Activated CD4-positive, alpha-beta T cell treated with anti-CD3 and anti-CD28 coated beads, Interleukin-2, amount 10 ng/mL, durations not matched to agents 24 days and 14 days (primary cell): ENCODE measurements at regions not wholly inside any gene's neighbourhood (a gene's known extent, or its start where the extent isn't known, plus 50 kb on each side); places are given as distances from the start of the nearest gene placed in this dataset.
"Not testable (repeated sequence)": the region's sequence is repeated elsewhere in the genome, so short reads cannot be mapped to it uniquely, and the experiment has no call there.

Experiments
- DNase-seq: peaks from one replicate; pipeline ENCODE4 v3.0.0; 2022
- H3K27ac Mint-ChIP-seq: one replicate; pipeline ENCODE4 v1.8.0; 2022; ENCODE audit warnings: mild to moderate bottlenecking, mixed read lengths
- H3K27me3 Mint-ChIP-seq: one replicate; pipeline ENCODE4 v1.8.0; 2022; ENCODE audit warnings: mixed read lengths
- H3K36me3 Mint-ChIP-seq: one replicate; pipeline ENCODE4 v1.8.0; 2022; ENCODE audit warnings: low read depth, mild to moderate bottlenecking, mixed read lengths
- H3K4me1 Mint-ChIP-seq: one replicate; pipeline ENCODE4 v1.8.0; 2021; ENCODE audit warnings: mixed read lengths
- H3K4me3 Mint-ChIP-seq: one replicate; pipeline ENCODE4 v1.8.0; 2022; ENCODE audit warnings: mild to moderate bottlenecking, moderate library complexity, mixed read lengths
- H3K9me3 Mint-ChIP-seq: one replicate; pipeline ENCODE4 v1.8.0; 2021; ENCODE audit warnings: mixed read lengths
- intact Hi-C: fragments of 100-400 bp; cut with micrococcal nuclease; formaldehyde crosslinking; loops from one replicate; pipeline ENCODE4 v1.15.1; 2023

DNA sequence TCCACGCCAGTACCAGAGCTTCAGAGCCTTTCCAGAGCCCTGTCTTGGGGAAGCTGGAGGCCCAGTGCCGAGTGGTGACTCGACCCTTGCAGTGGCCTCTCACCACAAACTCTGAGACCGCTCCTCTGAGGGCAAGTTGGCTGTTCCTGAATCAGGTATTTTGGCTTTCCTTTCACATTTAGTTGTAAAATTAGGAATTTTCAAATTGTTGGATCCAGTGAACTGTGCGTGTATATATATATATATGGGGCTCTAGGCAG is 128.7 kb upstream of the UNC5B start:
- no peaks in the 10 kb centered on the region for H3K27me3 Mint-ChIP-seq
- no peaks in the 10 kb centered on the region for H3K9me3 Mint-ChIP-seq
- H3K4me1 Mint-ChIP-seq = no peaks in the 10 kb centered on the region
- no peak overlapping the region for H3K4me3 Mint-ChIP-seq
- no peak overlapping the region for H3K27ac Mint-ChIP-seq
- intact Hi-C loops = no loop called here
- no peak for DNase-seq
- H3K36me3 Mint-ChIP-seq = no peaks in the 10 kb centered on the region

DNA sequence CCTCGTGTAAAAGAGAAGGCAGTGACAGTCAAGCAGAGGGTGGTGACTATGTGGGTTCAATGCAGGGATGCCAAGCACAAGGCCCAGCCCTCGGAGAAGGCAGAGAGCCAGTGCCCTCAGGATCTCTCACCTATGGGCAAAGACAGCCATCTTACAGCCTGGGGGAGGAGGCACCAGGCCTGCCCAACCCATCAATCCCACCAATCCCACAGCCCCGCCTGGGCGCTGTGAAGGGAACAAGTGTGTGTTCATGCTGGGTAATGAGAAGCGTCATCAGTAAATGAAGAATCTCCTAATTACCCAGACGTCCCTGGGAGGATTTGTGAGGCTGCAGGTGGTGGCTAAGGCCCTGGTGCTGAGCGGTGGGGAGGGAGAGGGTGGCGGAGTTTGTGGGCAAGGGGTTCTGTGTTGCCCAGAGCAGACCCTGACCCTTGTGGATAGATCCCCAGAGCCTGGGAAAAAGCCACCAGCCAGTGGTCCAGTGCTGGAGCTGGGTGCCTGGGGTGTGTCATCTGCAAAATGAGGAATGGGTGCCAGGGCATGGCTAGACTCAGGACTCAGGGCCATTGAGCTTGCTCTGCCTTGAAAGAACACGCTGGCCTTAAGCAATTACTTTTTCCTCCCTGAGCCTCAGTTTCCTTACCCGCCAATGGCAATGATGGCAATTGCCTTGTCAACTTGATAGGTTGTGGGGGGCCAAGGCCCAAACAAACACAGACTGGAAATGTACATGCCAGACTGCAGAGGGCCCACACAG is 128.1 kb upstream of the UNC5B start:
- H3K9me3 Mint-ChIP-seq = no peaks in the 10 kb centered on the region
- intact Hi-C loops = no loop called here
- no peaks in the 10 kb centered on the region for H3K36me3 Mint-ChIP-seq
- no peak overlapping the region for H3K4me3 Mint-ChIP-seq
- H3K4me1 Mint-ChIP-seq = no peaks in the 10 kb centered on the region
- peaks cover 2% of the 10 kb centered on the region for H3K27me3 Mint-ChIP-seq
- no peak overlapping the region for H3K27ac Mint-ChIP-seq
- DNase-seq = no peak

DNA sequence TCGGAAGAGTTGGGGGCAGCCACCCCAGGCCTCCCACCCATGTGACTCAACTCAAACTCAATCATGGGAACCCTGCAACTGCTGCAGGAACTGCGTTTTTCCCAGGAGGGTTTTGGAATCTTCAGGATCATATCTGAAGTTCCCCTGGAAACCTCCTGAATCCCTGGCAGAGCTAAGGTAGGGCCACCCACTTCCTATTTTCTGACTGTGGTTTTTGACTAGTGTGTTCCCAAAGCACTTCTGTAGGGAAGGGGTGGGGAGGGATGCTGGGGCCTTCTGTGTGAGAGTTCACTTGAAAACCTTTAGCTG is 127.6 kb upstream of the UNC5B start:
- Mint-ChIP-seq H3K4me3 (no peak overlapping the region), H3K4me1 (no peaks in the 10 kb centered on the region), H3K36me3 (no peaks in the 10 kb centered on the region), H3K27me3 (peaks cover 2% of the 10 kb centered on the region), H3K9me3 (no peaks in the 10 kb centered on the region), H3K27ac (no peak overlapping the region)
- no peak for DNase-seq
- intact Hi-C loops = no loop called here

DNA sequence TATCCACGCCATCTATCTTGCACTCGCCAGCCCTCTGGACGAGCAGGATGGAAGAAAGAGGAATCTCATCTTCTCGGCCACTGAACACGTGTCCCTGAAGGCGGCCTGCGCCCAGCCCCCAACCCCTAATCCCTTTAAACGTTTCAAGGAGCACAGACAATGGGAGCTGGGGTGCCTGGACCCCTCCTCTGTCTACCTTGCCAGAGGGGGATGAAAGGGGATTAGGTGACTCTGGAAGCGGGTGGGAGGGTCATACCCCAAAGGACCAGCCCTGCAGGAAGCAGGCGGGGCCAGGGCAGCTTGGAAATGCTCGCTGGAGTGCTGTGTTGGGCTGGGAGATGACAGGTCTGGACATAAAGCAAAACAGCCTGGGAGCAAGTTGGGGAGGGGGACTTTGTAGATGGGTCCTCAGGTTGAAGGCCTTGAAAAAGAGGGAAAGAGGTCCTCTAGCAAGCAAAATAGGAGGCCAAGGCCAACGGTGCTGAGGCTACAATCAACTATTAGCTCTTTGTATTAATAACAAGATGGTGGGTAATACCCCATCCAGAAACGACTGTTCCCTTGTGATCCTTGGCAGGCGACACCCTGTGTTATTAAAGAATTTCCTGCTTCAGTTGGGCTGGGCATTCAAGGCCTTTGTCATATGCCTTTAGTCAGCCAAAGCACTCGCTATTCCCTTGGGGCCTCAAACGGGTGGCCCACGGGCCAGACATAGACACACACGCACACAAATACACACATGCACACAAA is 126.5 kb upstream of the UNC5B start:
- intact Hi-C loops = no loop called here
- no peaks in the 10 kb centered on the region for H3K36me3 Mint-ChIP-seq
- H3K27me3 Mint-ChIP-seq = peaks cover 2% of the 10 kb centered on the region
- H3K9me3 Mint-ChIP-seq = no peaks in the 10 kb centered on the region
- no peak overlapping the region for H3K4me3 Mint-ChIP-seq
- no peak for DNase-seq
- H3K27ac Mint-ChIP-seq = no peak overlapping the region
- H3K4me1 Mint-ChIP-seq = no peaks in the 10 kb centered on the region

DNA sequence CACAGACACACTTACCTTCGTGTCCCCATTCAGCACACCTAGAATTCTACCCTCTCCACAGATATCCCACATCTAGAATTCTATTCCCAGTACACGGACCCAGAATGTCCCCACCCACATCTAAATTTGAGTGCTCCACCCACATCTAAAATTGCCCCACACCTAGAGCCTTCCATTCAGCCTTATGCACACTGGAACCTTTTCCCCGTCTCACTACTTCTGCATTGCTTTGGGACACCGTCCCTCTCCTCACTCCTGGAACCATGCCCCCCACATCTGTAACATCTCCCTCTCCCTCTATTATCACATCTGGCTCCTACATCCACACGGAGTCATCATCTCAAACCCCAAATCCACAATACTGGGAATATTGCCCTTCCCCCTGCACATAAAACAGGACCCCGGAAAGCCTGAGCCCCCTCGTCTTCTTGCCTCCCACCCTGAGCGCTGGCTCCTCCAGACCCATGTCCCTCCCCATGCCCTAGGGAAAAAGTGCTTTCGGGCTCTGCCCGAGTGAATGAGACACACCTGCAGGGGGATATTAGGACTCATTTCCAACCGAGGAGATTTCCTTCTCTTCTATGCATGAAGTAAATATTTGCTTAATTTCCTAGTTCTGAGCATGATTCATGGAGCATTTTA is 125.8 kb upstream of the UNC5B start:
- Mint-ChIP-seq H3K27ac (no peak overlapping the region), H3K4me3 (no peak overlapping the region), H3K9me3 (no peaks in the 10 kb centered on the region), H3K36me3 (no peaks in the 10 kb centered on the region), H3K27me3 (peaks cover 2% of the 10 kb centered on the region), H3K4me1 (no peaks in the 10 kb centered on the region)
- DNase-seq = no peak
- intact Hi-C loops = no loop called here

DNA sequence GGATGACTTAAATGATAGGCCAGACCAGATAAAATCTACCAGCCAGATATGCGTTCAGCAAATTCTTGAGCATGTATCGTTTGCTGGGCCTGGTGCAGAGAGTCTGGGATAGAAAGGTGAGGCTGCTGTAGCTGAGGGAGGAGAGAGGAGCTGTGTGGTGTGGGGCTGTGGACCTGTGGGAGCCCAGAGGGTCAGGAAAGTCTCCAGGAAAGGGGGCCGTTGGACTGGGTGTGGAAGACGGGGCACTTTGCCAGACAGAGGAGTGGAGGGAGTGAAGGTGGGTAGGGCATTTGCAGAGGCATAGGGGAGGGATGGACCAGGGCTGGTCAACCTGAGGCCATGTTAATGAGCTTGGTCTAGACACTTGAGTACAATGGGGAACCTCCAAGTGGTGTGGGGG is 124.7 kb upstream of the UNC5B start:
- no peak for DNase-seq
- intact Hi-C loops = no loop called here
- H3K27ac Mint-ChIP-seq = no peak overlapping the region
- no peaks in the 10 kb centered on the region for H3K4me1 Mint-ChIP-seq
- H3K36me3 Mint-ChIP-seq = no peaks in the 10 kb centered on the region
- H3K4me3 Mint-ChIP-seq = no peak overlapping the region
- peaks cover 2% of the 10 kb centered on the region for H3K27me3 Mint-ChIP-seq
- H3K9me3 Mint-ChIP-seq = no peaks in the 10 kb centered on the region

DNA sequence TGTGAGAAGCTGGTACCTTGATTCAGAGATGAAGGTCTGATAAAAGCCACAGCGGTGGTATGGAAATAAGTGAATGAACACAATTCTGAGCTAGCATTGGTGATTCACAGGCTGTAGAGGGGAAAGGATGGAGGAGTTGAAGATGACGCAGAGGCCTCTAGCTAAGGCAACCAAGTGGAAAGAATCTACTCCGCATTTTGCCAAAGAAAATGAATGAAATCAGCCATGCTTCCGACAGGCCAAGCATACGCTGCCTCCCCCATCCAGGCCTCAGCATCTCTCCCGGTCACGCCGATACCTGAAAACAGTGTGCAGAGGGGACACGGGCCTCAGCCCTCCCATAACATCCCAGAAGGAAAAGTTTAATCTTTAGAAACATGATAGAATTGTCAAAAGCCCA is 124.3 kb upstream of the UNC5B start:
- no peak for DNase-seq
- intact Hi-C loops = no loop called here
- Mint-ChIP-seq H3K4me1 (no peaks in the 10 kb centered on the region), H3K9me3 (no peaks in the 10 kb centered on the region), H3K27ac (no peak overlapping the region), H3K36me3 (no peaks in the 10 kb centered on the region), H3K27me3 (peaks cover 2% of the 10 kb centered on the region), H3K4me3 (no peak overlapping the region)

DNA sequence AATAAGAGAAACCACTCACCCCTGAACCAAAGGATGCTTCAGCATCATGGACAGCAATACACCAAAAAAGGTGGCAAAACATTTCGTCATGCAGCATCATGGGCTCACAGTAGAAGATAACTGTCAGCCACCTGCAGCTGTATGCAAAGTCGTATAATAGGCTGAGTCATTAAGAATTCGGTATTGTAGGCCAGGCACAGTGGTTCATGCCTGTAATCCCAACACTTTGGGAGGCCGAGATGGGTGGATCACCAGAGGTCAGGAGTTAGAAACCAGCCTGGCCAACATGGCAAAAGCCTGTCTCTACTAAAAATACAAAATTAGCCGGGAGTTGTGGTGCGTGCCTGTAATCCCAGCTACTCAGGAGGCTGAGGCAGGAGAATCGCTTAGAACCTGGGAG is 123.8 kb upstream of the UNC5B start:
- H3K4me3 Mint-ChIP-seq, H3K27ac Mint-ChIP-seq, intact Hi-C loops, H3K9me3 Mint-ChIP-seq, H3K36me3 Mint-ChIP-seq, H3K27me3 Mint-ChIP-seq, H3K4me1 Mint-ChIP-seq: not testable (repeated sequence)
- DNase-seq = peak; percentile 35

DNA sequence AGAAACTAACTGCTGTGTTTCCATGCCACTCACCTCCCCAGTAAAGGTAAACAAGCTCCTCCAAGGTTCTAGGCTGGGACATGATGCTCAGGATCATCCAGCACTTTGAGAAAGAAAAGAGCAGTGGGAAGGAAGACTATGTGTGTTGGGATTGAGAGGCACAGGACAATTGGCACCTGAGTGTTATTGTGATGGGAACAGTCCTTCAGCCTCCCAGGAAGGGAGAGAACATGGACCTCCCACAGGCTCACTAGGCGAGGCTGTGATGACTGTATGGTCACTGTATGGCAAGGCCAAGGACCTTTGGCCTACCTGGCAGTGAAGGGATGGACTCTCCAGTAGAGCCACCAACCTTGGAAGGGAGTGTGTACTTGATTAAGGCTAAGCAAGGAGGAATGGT is 123.2 kb upstream of the UNC5B start:
- no peaks in the 10 kb centered on the region for H3K36me3 Mint-ChIP-seq
- no peaks in the 10 kb centered on the region for H3K9me3 Mint-ChIP-seq
- no peak overlapping the region for H3K27ac Mint-ChIP-seq
- no peaks in the 10 kb centered on the region for H3K4me1 Mint-ChIP-seq
- H3K4me3 Mint-ChIP-seq = no peak overlapping the region
- peak; percentile 36 for DNase-seq
- peaks cover 3% of the 10 kb centered on the region for H3K27me3 Mint-ChIP-seq
- intact Hi-C loops = no loop called here

DNA sequence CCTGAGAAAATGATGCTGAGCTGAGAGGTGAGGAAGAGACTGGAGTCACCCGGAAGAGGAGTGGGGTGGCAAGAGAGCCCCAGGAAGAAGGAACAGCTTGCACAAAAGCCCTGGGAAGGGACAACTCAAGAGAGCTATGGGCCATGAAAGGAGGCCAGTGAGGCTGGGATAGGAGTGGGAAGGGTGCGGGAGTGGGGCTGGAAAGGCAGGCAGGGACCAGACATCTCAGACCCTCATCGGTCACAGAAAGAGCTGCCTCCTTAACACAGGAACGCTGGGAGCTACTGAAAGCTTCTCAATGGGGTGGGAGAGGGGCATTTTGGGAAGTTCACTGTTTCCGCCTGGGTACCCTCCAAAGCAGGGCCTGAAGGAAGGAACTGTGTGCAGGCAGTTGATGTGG is 122.0 kb upstream of the UNC5B start:
- Mint-ChIP-seq H3K4me3 (no peak overlapping the region), H3K36me3 (no peaks in the 10 kb centered on the region), H3K27me3 (peaks cover 3% of the 10 kb centered on the region), H3K27ac (no peak overlapping the region), H3K4me1 (peaks cover 5% of the 10 kb centered on the region), H3K9me3 (no peaks in the 10 kb centered on the region)
- intact Hi-C loops = no loop called here
- DNase-seq = peak; percentile 25

DNA sequence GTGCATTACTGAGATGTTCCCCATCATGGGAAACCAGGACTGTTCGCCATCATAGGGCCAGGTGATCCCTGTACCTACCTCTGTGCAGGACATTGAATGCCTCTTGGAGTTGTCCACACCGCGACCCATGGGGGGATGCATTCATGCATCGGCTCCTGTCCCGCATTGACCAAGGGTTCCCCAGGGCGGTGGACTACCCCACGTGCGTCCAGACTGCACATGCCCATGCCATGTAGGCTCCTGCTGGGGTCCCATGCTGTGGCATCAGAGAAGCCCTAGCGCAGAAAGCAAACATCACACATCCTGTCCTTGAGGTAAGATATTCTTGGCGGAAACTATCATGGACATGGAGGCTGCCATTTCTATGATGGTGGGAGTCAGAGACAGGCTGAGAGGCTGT is 121.6 kb upstream of the UNC5B start:
- no peak overlapping the region for H3K27ac Mint-ChIP-seq
- no peaks in the 10 kb centered on the region for H3K9me3 Mint-ChIP-seq
- H3K4me3 Mint-ChIP-seq = no peak overlapping the region
- no peaks in the 10 kb centered on the region for H3K36me3 Mint-ChIP-seq
- peaks cover 3% of the 10 kb centered on the region for H3K27me3 Mint-ChIP-seq
- intact Hi-C loops = no loop called here
- H3K4me1 Mint-ChIP-seq = peaks cover 5% of the 10 kb centered on the region
- DNase-seq = peak; percentile 43

DNA sequence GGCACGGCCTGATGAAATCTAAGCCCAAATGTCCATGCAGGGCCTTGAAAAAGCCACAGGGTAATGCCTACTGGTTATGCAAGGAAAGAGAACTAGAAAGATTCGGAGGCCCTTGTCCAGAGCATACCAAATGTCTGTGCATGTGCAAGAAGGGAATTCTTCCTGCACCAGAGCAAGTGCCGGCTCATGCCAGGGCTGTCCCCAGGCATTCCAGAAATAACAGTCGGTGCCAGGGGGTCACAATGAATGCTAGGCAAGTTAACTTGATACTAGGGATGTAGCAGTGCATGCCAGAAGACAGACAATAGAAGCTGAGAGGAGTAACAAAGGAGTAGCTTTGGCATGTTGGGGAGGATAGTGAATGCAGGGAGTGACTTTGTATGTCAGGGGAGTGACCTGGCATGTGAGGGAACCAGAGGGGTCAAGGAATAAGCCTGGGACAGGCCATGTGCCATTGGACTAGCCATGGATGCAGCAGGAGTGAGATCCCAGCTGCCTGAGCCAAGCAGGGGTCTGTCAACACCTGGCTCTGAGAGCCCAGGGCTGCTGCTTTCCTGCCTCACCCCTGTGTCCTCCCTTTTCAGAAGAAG is 119.5 kb upstream of the UNC5B start:
- Mint-ChIP-seq H3K4me3 (no peak overlapping the region), H3K4me1 (peaks cover 5% of the 10 kb centered on the region), H3K27ac (no peak overlapping the region), H3K27me3 (peaks cover 12% of the 10 kb centered on the region), H3K9me3 (no peaks in the 10 kb centered on the region), H3K36me3 (no peaks in the 10 kb centered on the region)
- DNase-seq = peak; percentile 27
- intact Hi-C loops = no loop called here

DNA sequence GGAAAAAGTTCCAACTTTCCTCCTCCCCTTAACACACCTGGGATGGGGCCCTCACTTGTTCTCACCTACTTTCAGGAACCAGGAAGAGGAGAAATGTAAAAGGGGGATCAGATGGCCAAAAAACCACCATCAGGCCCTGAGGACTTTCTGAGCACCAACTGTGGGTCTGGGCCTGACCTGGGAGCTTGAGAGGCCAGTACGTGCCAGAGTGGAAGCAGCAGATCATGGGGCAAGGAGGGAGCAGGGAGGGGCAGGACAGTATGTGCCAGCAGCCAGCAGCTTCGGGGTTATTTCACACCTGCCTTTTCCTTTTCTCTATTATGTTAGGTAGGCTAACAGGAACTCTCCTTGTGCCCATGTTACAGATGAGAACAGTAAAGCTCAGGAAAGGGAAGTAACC is 118.8 kb upstream of the UNC5B start:
- DNase-seq = peak; percentile 29
- H3K9me3 Mint-ChIP-seq = no peaks in the 10 kb centered on the region
- peaks cover 15% of the 10 kb centered on the region for H3K27me3 Mint-ChIP-seq
- intact Hi-C loops = no loop called here
- peaks cover 5% of the 10 kb centered on the region for H3K4me1 Mint-ChIP-seq
- no peak overlapping the region for H3K4me3 Mint-ChIP-seq
- no peaks in the 10 kb centered on the region for H3K36me3 Mint-ChIP-seq
- H3K27ac Mint-ChIP-seq = no peak overlapping the region

DNA sequence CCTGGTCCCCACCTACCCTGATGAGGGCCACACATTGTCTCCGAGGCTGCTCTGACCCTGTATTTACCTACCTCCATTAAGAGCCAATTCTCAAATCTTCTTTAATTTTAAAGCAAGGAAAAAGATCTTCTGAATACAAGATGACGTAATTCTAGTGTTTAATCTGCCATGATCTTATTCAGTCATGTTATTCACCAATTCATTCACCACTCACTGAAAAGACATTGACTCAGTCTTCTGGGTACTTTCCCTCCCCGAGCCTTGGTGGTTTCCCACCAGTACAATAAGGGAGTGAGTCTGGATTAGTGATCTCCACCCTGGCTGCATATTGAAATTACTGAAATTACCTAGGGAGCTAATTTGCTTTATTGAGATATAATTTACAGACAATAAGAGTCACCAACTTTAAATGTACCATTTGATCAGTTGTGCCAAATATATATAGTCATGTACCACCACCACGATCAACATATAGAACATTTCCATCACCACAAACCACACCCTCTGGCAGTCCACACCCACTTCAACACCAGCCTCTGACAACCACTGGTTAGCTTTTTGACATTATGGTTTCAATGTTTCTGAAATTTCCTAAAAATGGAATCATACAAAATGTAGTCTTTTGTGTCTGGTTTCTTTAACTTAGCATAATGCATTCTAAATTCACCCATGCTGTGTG is 117.5 kb upstream of the UNC5B start:
- Mint-ChIP-seq H3K4me1 (peaks cover 5% of the 10 kb centered on the region), H3K36me3 (no peaks in the 10 kb centered on the region), H3K9me3 (no peaks in the 10 kb centered on the region), H3K4me3 (no peak overlapping the region), H3K27ac (no peak overlapping the region), H3K27me3 (peaks cover 19% of the 10 kb centered on the region)
- DNase-seq = peak; percentile 51
- intact Hi-C loops = no loop called here
